ENCODE measurements at regions not wholly inside any gene's neighbourhood (a gene's known extent, or its start where the extent isn't known, plus 50 kb on each side); places are given as distances from the start of the nearest gene placed in this dataset.

DNA sequence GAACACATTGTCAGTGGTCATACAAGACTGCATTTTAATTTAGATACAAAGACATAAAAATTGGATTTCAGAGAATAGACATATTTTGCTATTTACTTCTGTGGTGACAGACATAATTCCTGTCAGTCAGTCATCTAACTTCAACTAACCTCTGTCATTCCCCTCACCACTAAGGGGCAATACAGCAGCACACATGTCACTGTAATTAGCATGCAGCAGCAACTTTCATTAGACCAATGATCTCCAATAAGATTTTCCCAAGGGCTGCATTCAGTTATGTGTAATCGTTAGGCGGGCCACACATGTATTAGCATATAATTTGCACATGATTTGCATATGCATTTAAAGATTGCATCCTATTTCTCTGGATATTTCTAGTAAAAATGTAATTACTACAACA lies 624.5 kb downstream of the NR4A2 start:
- no peak overlapping the region for H3K23ac ChIP-seq (ENCODE audit: low read length in 2 of 2)
- no peak overlapping the region for H3K9ac ChIP-seq (ENCODE audit: low read length)
- no peaks in the 10 kb centered on the region for H3K9me3 ChIP-seq (ENCODE audit: control insufficient read depth, low read length)
- no peak overlapping the region for H2AFZ ChIP-seq (ENCODE audit: low read depth, low read length)
- no CpG with 5 or more reads among the region's 2 CpGs for WGBS
- no peak overlapping the region for H3K27ac ChIP-seq (ENCODE audit: low read length, poor library complexity, severe bottlenecking)
- H2BK120ac ChIP-seq (ENCODE audit: low read depth, low read length): no peak overlapping the region
- H2BK12ac ChIP-seq (ENCODE audit: low read length in 2 of 2): no peak overlapping the region
- no peak overlapping the region for H3K14ac ChIP-seq (ENCODE audit: low read length in 2 of 2)
- H4K91ac ChIP-seq (ENCODE audit: low read length): no peak overlapping the region
- H3K36me3 ChIP-seq (ENCODE audit: control insufficient read depth in 1 of 2, insufficient read depth in 2 of 2, low read depth in 1 of 2, low read length in 2 of 2): no peaks in the 10 kb centered on the region
- H3K4me2 ChIP-seq (ENCODE audit: low read length, poor library complexity, severe bottlenecking): no peak overlapping the region
- H3K4me1 ChIP-seq (ENCODE audit: control insufficient read depth, insufficient read depth, low read depth, low read length): no peaks in the 10 kb centered on the region
- H3K27me3 ChIP-seq (ENCODE audit: control insufficient read depth in 1 of 2, insufficient read depth in 1 of 2, low read length in 2 of 2): no peaks in the 10 kb centered on the region
- H3K18ac ChIP-seq (ENCODE audit: low read depth in 1 of 2, low read length in 2 of 2): no peak overlapping the region
- no peak overlapping the region for H2BK5ac ChIP-seq (ENCODE audit: low read depth, low read length, poor library complexity, severe bottlenecking)
- no peak overlapping the region for H2BK15ac ChIP-seq (ENCODE audit: low read depth, poor library complexity, severe bottlenecking)
- no peak for DNase-seq
- H3K4ac ChIP-seq (ENCODE audit: low read depth in 1 of 2, low read length in 2 of 2): no peak overlapping the region
- H2AK5ac ChIP-seq (ENCODE audit: low read length, severe bottlenecking): no peak overlapping the region
- H3K4me3 ChIP-seq (ENCODE audit: insufficient read depth in 1 of 2, low read depth in 1 of 2, low read length in 2 of 2): no peak overlapping the region
- no peak overlapping the region for H4K8ac ChIP-seq (ENCODE audit: low read length)
- H3K79me1 ChIP-seq (replicated peaks; ENCODE audit: low read length, poor library complexity, severe bottlenecking): no peaks in the 10 kb centered on the region

DNA sequence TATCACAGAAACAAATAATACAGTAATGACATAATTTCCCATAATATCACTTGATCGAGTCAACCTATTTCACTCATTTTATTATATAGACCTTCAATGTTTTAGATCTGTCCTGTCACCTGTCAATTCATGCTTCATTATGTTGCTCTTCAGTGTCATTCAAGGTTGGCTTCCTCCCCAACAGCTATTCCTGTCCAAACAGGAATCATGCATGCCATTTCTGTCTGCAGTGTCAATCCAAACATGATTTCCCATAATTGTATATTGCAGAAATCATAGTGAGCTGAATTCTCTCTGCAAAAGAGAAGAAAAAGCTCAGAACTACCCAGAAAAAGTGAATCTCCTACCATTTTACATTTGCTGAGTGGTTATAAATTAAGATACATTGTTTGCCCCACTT lies 628.6 kb downstream of the NR4A2 start:
- Histone ChIP-seq H3K79me1 (replicated peaks; ENCODE audit: low read length, poor library complexity, severe bottlenecking) (no peaks in the 10 kb centered on the region), H2BK5ac (ENCODE audit: low read depth, low read length, poor library complexity, severe bottlenecking) (no peak overlapping the region), H2BK12ac (ENCODE audit: low read length in 2 of 2) (no peak overlapping the region), H2BK15ac (ENCODE audit: low read depth, poor library complexity, severe bottlenecking) (no peak overlapping the region), H4K91ac (ENCODE audit: low read length) (no peak overlapping the region), H3K23ac (ENCODE audit: low read length in 2 of 2) (no peak overlapping the region), H3K27ac (ENCODE audit: low read length, poor library complexity, severe bottlenecking) (no peak overlapping the region), H3K4me3 (ENCODE audit: insufficient read depth in 1 of 2, low read depth in 1 of 2, low read length in 2 of 2) (no peak overlapping the region), H2BK120ac (ENCODE audit: low read depth, low read length) (no peak overlapping the region), H2AK5ac (ENCODE audit: low read length, severe bottlenecking) (no peak overlapping the region), H3K9ac (ENCODE audit: low read length) (no peak overlapping the region), H3K18ac (ENCODE audit: low read depth in 1 of 2, low read length in 2 of 2) (no peak overlapping the region), H3K9me3 (ENCODE audit: control insufficient read depth, low read length) (no peaks in the 10 kb centered on the region), H3K4ac (ENCODE audit: low read depth in 1 of 2, low read length in 2 of 2) (no peak overlapping the region), H2AFZ (ENCODE audit: low read depth, low read length) (no peak overlapping the region), H4K8ac (ENCODE audit: low read length) (no peak overlapping the region), H3K36me3 (ENCODE audit: control insufficient read depth in 1 of 2, insufficient read depth in 2 of 2, low read depth in 1 of 2, low read length in 2 of 2) (no peaks in the 10 kb centered on the region), H3K27me3 (ENCODE audit: control insufficient read depth in 1 of 2, insufficient read depth in 1 of 2, low read length in 2 of 2) (no peaks in the 10 kb centered on the region), H3K4me2 (ENCODE audit: low read length, poor library complexity, severe bottlenecking) (no peak overlapping the region), H3K14ac (ENCODE audit: low read length in 2 of 2) (no peak overlapping the region), H3K4me1 (ENCODE audit: control insufficient read depth, insufficient read depth, low read depth, low read length) (no peaks in the 10 kb centered on the region)
- DNase-seq: no peak
- 86% methylated on average over 1 of the region's 1 CpG for WGBS

DNA sequence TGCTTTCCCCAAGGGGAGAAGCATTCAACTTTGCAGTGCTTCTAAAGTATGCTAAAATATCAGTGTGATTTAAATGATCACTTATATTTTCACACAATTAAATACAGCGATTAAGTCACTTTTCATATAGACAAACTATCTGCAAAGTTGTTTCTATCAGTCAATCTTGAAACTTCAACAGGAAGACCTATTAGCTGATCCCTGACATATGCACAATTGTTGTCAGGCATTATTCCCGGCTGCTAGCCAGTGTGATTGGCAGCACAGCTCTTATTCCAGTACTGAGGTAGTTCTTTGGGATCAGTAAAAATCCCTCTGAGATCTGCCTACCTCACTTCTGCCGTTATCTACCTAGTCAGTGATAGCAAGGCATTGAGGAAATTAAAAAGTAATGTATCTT lies 629.5 kb downstream of the NR4A2 start:
- H3K4me2 ChIP-seq (ENCODE audit: low read length, poor library complexity, severe bottlenecking): no peak overlapping the region
- no peak for DNase-seq
- H3K27me3 ChIP-seq (ENCODE audit: control insufficient read depth in 1 of 2, insufficient read depth in 1 of 2, low read length in 2 of 2): no peaks in the 10 kb centered on the region
- no peak overlapping the region for H2AFZ ChIP-seq (ENCODE audit: low read depth, low read length)
- H3K4ac ChIP-seq (ENCODE audit: low read depth in 1 of 2, low read length in 2 of 2): no peak overlapping the region
- no peaks in the 10 kb centered on the region for H3K79me1 ChIP-seq (replicated peaks; ENCODE audit: low read length, poor library complexity, severe bottlenecking)
- H3K14ac ChIP-seq (ENCODE audit: low read length in 2 of 2): no peak overlapping the region
- H2BK15ac ChIP-seq (ENCODE audit: low read depth, poor library complexity, severe bottlenecking): no peak overlapping the region
- no peak overlapping the region for H2AK5ac ChIP-seq (ENCODE audit: low read length, severe bottlenecking)
- H3K27ac ChIP-seq (ENCODE audit: low read length, poor library complexity, severe bottlenecking): no peak overlapping the region
- H3K9ac ChIP-seq (ENCODE audit: low read length): no peak overlapping the region
- H3K4me1 ChIP-seq (ENCODE audit: control insufficient read depth, insufficient read depth, low read depth, low read length): no peaks in the 10 kb centered on the region
- no peaks in the 10 kb centered on the region for H3K9me3 ChIP-seq (ENCODE audit: control insufficient read depth, low read length)
- no peaks in the 10 kb centered on the region for H3K36me3 ChIP-seq (ENCODE audit: control insufficient read depth in 1 of 2, insufficient read depth in 2 of 2, low read depth in 1 of 2, low read length in 2 of 2)
- no peak overlapping the region for H2BK5ac ChIP-seq (ENCODE audit: low read depth, low read length, poor library complexity, severe bottlenecking)
- H2BK12ac ChIP-seq (ENCODE audit: low read length in 2 of 2): no peak overlapping the region
- H3K4me3 ChIP-seq (ENCODE audit: insufficient read depth in 1 of 2, low read depth in 1 of 2, low read length in 2 of 2): no peak overlapping the region
- H4K8ac ChIP-seq (ENCODE audit: low read length): no peak overlapping the region
- H3K23ac ChIP-seq (ENCODE audit: low read length in 2 of 2): no peak overlapping the region
- H4K91ac ChIP-seq (ENCODE audit: low read length): no peak overlapping the region
- H3K18ac ChIP-seq (ENCODE audit: low read depth in 1 of 2, low read length in 2 of 2): no peak overlapping the region
- no peak overlapping the region for H2BK120ac ChIP-seq (ENCODE audit: low read depth, low read length)
- WGBS: 91% methylated on average over 2 of the region's 3 CpGs

DNA sequence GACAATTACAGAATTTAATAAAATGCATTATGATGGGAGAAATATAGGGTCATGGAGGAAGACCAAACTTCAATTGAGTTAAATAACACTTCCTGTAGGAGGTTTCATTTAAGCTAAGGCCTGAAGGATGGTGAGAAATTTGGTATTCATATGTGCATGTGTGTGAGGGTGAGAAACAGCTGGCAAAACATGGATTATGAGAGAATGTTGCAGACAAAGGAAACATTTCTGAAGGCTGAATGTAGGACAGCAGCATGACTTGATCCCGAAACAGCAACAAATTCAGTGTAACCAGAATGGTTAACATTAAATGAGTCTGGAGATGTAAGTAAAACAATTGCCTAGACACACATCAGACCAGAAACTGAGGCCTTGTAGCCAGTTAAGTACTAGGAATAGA lies 630.8 kb downstream of the NR4A2 start:
- no peak for DNase-seq
- no peak overlapping the region for H2BK12ac ChIP-seq (ENCODE audit: low read length in 2 of 2)
- no peak overlapping the region for H3K4me2 ChIP-seq (ENCODE audit: low read length, poor library complexity, severe bottlenecking)
- no peaks in the 10 kb centered on the region for H3K79me1 ChIP-seq (replicated peaks; ENCODE audit: low read length, poor library complexity, severe bottlenecking)
- no peak overlapping the region for H4K8ac ChIP-seq (ENCODE audit: low read length)
- 50% methylated on average over 1 of the region's 1 CpG for WGBS
- no peak overlapping the region for H2AFZ ChIP-seq (ENCODE audit: low read depth, low read length)
- H3K9ac ChIP-seq (ENCODE audit: low read length): no peak overlapping the region
- H2BK120ac ChIP-seq (ENCODE audit: low read depth, low read length): no peak overlapping the region
- no peak overlapping the region for H2BK5ac ChIP-seq (ENCODE audit: low read depth, low read length, poor library complexity, severe bottlenecking)
- no peak overlapping the region for H3K18ac ChIP-seq (ENCODE audit: low read depth in 1 of 2, low read length in 2 of 2)
- no peak overlapping the region for H3K14ac ChIP-seq (ENCODE audit: low read length in 2 of 2)
- no peak overlapping the region for H3K4me3 ChIP-seq (ENCODE audit: insufficient read depth in 1 of 2, low read depth in 1 of 2, low read length in 2 of 2)
- no peaks in the 10 kb centered on the region for H3K36me3 ChIP-seq (ENCODE audit: control insufficient read depth in 1 of 2, insufficient read depth in 2 of 2, low read depth in 1 of 2, low read length in 2 of 2)
- no peaks in the 10 kb centered on the region for H3K9me3 ChIP-seq (ENCODE audit: control insufficient read depth, low read length)
- H3K4ac ChIP-seq (ENCODE audit: low read depth in 1 of 2, low read length in 2 of 2): no peak overlapping the region
- H3K27ac ChIP-seq (ENCODE audit: low read length, poor library complexity, severe bottlenecking): no peak overlapping the region
- no peak overlapping the region for H2AK5ac ChIP-seq (ENCODE audit: low read length, severe bottlenecking)
- H2BK15ac ChIP-seq (ENCODE audit: low read depth, poor library complexity, severe bottlenecking): no peak overlapping the region
- no peak overlapping the region for H3K23ac ChIP-seq (ENCODE audit: low read length in 2 of 2)
- H3K27me3 ChIP-seq (ENCODE audit: control insufficient read depth in 1 of 2, insufficient read depth in 1 of 2, low read length in 2 of 2): no peaks in the 10 kb centered on the region
- no peaks in the 10 kb centered on the region for H3K4me1 ChIP-seq (ENCODE audit: control insufficient read depth, insufficient read depth, low read depth, low read length)
- H4K91ac ChIP-seq (ENCODE audit: low read length): no peak overlapping the region
